ENCODE measurements at regions not wholly inside any gene's neighbourhood (a gene's known extent, or its start where the extent isn't known, plus 50 kb on each side); places are given as distances from the start of the nearest gene placed in this dataset.

- ChIA-PET POLR2A (no interaction called here), CTCF (no interaction called here)
- H3K27me3 ChIP-seq (replicated peaks in 1 of 4; ENCODE audit: control extremely low read depth in 1 of 4, control insufficient read depth in 3 of 4, insufficient read depth in 4 of 4, low read length in 3 of 4): peaks cover 0 to 3% (median 0%) of the 10 kb centered on the region in 4 experiments
- no peak overlapping the region for H3K4me3 Mint-ChIP-seq
- no peak overlapping the region for H3K27ac Mint-ChIP-seq
- no peak overlapping the region for H2AFZ ChIP-seq (ENCODE audit: insufficient read depth, low read depth, low read length, poor library complexity, severe bottlenecking)
- no peaks in the 10 kb centered on the region for H4K20me1 ChIP-seq (ENCODE audit: control insufficient read depth, insufficient read depth, low read length, poor library complexity, severe bottlenecking)
- peaks cover 7% of the 10 kb centered on the region for H3K9me3 Mint-ChIP-seq (ENCODE audit: insufficient read depth)
- H3K79me2 ChIP-seq (ENCODE audit: control insufficient read depth, insufficient read depth, low read length): no peaks in the 10 kb centered on the region
- H3K36me3 ChIP-seq (replicated peaks in 1 of 2; ENCODE audit: control extremely low read depth in 1 of 2, control insufficient read depth in 1 of 2, extremely low read depth in 1 of 2, insufficient read depth in 2 of 2, low read length in 1 of 2): no peaks in the 10 kb centered on the region
- no peak for TF ChIP-seq EZH2 (IDR thresholded peaks at IDR 0.05; ENCODE audit: borderline replicate concordance, insufficient read depth, low read depth, low read length, poor library complexity, severe bottlenecking)
- TF ChIP-seq, protein P1, sequence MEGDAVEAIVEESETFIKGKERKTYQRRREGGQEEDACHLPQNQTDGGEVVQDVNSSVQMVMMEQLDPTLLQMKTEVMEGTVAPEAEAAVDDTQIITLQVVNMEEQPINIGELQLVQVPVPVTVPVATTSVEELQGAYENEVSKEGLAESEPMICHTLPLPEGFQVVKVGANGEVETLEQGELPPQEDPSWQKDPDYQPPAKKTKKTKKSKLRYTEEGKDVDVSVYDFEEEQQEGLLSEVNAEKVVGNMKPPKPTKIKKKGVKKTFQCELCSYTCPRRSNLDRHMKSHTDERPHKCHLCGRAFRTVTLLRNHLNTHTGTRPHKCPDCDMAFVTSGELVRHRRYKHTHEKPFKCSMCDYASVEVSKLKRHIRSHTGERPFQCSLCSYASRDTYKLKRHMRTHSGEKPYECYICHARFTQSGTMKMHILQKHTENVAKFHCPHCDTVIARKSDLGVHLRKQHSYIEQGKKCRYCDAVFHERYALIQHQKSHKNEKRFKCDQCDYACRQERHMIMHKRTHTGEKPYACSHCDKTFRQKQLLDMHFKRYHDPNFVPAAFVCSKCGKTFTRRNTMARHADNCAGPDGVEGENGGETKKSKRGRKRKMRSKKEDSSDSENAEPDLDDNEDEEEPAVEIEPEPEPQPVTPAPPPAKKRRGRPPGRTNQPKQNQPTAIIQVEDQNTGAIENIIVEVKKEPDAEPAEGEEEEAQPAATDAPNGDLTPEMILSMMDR (IDR thresholded peaks at IDR 0.05): no peak
- intact Hi-C loops (cut with micrococcal nuclease): no loop called here
- no peak overlapping the region for H3K9ac ChIP-seq (ENCODE audit: low read length)
- H3K27me3 Mint-ChIP-seq: no peaks in the 10 kb centered on the region
- H3K4me2 ChIP-seq (replicated peaks; ENCODE audit: low read depth, low read length, poor library complexity, severe bottlenecking): no peak overlapping the region
- peaks cover 0 to 6% (median 0%) of the 10 kb centered on the region in 3 donors for H3K9me3 ChIP-seq (ENCODE audit: control extremely low read depth in 1 of 3, control insufficient read depth in 2 of 3, insufficient read depth in 1 of 3, low read length in 2 of 3)
- DNase-seq (no peak), ATAC-seq (ENCODE audit: low read depth) (no peak)
- no peak overlapping the region for H3K27ac ChIP-seq (ENCODE audit: low read length in 2 of 2)
- no CpG with 5 or more reads among the region's 1 CpG for WGBS (ENCODE audit: insufficient coverage)
- H3K4me1 Mint-ChIP-seq: no peaks in the 10 kb centered on the region
- no peak overlapping the region for H3K4me3 ChIP-seq (ENCODE audit: control extremely low read depth in 1 of 5, extremely low read depth in 1 of 5, insufficient read depth in 1 of 5, low read depth in 2 of 5, low read length in 4 of 5)
- no peaks in the 10 kb centered on the region for H3K4me1 ChIP-seq (ENCODE audit: control insufficient read depth in 2 of 2, insufficient read depth in 2 of 2, low read length in 2 of 2)
These were observed 136.7 kb upstream of the ARG1 start for GRCh38 chr6:131436358-131436757.

DNA sequence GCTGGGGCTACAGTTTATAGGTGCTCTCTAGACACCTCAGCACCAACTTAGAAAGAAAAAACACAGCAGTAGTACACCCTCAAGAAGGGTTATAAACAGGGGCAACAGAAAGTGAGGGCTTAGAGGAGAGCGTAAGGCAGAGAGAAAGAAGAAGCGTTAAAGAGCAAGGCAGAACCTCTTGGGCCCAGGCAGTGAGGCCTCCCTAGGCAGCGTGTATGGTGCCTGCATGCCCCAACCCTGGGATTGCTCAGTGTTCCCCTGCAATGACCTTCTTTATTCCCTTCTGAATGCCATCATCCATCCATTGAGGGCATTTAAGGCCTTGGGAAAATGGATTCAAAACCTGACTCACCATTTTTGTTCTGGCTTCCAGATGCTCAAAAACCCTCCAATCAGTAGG, 130.0 kb upstream of the ARG1 start:
- no peaks in the 10 kb centered on the region for H3K36me3 ChIP-seq (replicated peaks in 1 of 2; ENCODE audit: control extremely low read depth in 1 of 2, control insufficient read depth in 1 of 2, extremely low read depth in 1 of 2, insufficient read depth in 2 of 2, low read length in 1 of 2)
- H2AFZ ChIP-seq (ENCODE audit: insufficient read depth, low read depth, low read length, poor library complexity, severe bottlenecking): no peak overlapping the region
- H3K4me2 ChIP-seq (replicated peaks; ENCODE audit: low read depth, low read length, poor library complexity, severe bottlenecking): no peak overlapping the region
- no peak overlapping the region for H3K27ac Mint-ChIP-seq
- no peak overlapping the region for H3K4me3 ChIP-seq (ENCODE audit: control extremely low read depth in 1 of 5, extremely low read depth in 1 of 5, insufficient read depth in 1 of 5, low read depth in 2 of 5, low read length in 4 of 5)
- no peaks in the 10 kb centered on the region for H3K4me1 Mint-ChIP-seq
- 100% methylated on average over 3 of the region's 3 CpGs for WGBS (ENCODE audit: insufficient coverage)
- no peak overlapping the region for H3K9ac ChIP-seq (ENCODE audit: low read length)
- no peaks in the 10 kb centered on the region for H3K9me3 ChIP-seq (ENCODE audit: control extremely low read depth in 1 of 3, control insufficient read depth in 2 of 3, insufficient read depth in 1 of 3, low read length in 2 of 3)
- peaks cover 3% of the 10 kb centered on the region for H3K9me3 Mint-ChIP-seq (ENCODE audit: insufficient read depth)
- DNase-seq (no peak), ATAC-seq (ENCODE audit: low read depth) (no peak)
- intact Hi-C loops (cut with micrococcal nuclease): no loop called here
- H3K27me3 Mint-ChIP-seq: no peaks in the 10 kb centered on the region
- no peaks in the 10 kb centered on the region for H4K20me1 ChIP-seq (ENCODE audit: control insufficient read depth, insufficient read depth, low read length, poor library complexity, severe bottlenecking)
- H3K27me3 ChIP-seq (replicated peaks in 1 of 4; ENCODE audit: control extremely low read depth in 1 of 4, control insufficient read depth in 3 of 4, insufficient read depth in 4 of 4, low read length in 3 of 4): no peaks in the 10 kb centered on the region
- TF ChIP-seq, protein P1 (IDR thresholded peaks at IDR 0.05): no peak
- TF ChIP-seq EZH2 (IDR thresholded peaks at IDR 0.05; ENCODE audit: borderline replicate concordance, insufficient read depth, low read depth, low read length, poor library complexity, severe bottlenecking): no peak
- CTCF ChIA-PET: no interaction called here
- no peak overlapping the region for H3K27ac ChIP-seq (ENCODE audit: low read length in 2 of 2)
- no peak overlapping the region for H3K4me3 Mint-ChIP-seq
- H3K4me1 ChIP-seq (ENCODE audit: control insufficient read depth in 2 of 2, insufficient read depth in 2 of 2, low read length in 2 of 2): no peaks in the 10 kb centered on the region
- no peaks in the 10 kb centered on the region for H3K79me2 ChIP-seq (ENCODE audit: control insufficient read depth, insufficient read depth, low read length)
- POLR2A ChIA-PET: no interaction called here

Data from B cell (primary cell).